ENCODE measurements at regions not wholly inside any gene's neighbourhood (a gene's known extent, or its start where the extent isn't known, plus 50 kb on each side); places are given as distances from the start of the nearest gene placed in this dataset.
"Not testable (repeated sequence)": the region's sequence is repeated elsewhere in the genome, so short reads cannot be mapped to it uniquely, and the experiment has no call there.

- TF ChIP-seq, protein P1, sequence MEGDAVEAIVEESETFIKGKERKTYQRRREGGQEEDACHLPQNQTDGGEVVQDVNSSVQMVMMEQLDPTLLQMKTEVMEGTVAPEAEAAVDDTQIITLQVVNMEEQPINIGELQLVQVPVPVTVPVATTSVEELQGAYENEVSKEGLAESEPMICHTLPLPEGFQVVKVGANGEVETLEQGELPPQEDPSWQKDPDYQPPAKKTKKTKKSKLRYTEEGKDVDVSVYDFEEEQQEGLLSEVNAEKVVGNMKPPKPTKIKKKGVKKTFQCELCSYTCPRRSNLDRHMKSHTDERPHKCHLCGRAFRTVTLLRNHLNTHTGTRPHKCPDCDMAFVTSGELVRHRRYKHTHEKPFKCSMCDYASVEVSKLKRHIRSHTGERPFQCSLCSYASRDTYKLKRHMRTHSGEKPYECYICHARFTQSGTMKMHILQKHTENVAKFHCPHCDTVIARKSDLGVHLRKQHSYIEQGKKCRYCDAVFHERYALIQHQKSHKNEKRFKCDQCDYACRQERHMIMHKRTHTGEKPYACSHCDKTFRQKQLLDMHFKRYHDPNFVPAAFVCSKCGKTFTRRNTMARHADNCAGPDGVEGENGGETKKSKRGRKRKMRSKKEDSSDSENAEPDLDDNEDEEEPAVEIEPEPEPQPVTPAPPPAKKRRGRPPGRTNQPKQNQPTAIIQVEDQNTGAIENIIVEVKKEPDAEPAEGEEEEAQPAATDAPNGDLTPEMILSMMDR (conservative IDR thresholded peaks at IDR 0.05; ENCODE audit: low read depth, low read length): no peak
- peak; percentile 2 for DNase-seq (ENCODE audit: low read depth)
- peak overlapping the region; percentile 45 for H3K4me3 ChIP-seq (ENCODE audit: low read depth, low read length)
Measured at GRCh38 chr4:170497112-170497511, 407.4 kb upstream of the AADAT start.

DNA sequence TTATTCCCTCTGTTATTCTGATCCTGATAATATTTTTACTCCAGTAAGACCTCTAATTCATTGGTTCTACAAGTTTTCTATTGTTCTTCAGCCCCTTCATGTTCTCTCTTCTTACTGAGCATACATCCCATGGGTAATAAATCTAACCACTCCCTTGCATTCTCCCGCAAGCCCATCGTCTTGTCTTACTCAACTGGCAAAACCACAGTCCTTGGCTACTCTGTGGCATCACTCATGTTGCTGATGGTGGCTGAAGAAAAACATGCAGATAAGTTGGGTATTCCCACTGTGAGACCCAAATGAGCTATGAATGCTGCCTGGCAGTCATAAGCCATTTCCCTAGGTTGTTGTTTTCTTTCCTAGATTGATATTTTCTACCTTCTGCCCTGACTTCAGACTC, 402.2 kb upstream of the AADAT start:
- H3K4me3 ChIP-seq (ENCODE audit: low read depth, low read length): no peak overlapping the region
- no peak for DNase-seq (ENCODE audit: low read depth)
- TF ChIP-seq, protein P1 (conservative IDR thresholded peaks at IDR 0.05; ENCODE audit: low read depth, low read length): no peak

DNA sequence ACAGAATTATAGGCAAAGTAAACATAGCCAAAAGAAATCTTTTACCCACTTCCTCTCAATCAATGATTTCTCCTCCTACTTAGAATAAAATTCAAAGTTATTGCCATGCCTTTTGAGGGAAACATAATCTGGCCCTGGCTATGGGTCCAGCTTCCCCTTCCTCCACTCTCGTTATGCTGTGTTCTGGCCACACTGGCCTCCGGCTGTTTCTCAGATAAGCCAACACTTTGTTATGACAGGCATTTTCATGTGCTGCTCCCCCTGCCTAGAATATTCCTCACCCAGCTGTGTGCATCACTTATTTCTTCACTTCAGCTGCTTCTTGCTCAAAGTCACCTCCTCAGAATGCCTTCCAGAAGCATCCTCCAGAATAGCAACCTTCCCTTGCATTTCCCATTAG, 386.6 kb upstream of the AADAT start:
- DNase-seq (ENCODE audit: low read depth): peak; percentile 77
- TF ChIP-seq, protein P1 (conservative IDR thresholded peaks at IDR 0.05; ENCODE audit: low read depth, low read length): no peak

GRCh38 chr4:170465429-170465828, 375.7 kb upstream of the AADAT start:
- TF ChIP-seq, protein P1 (conservative IDR thresholded peaks at IDR 0.05; ENCODE audit: low read depth, low read length): no peak
- H3K4me3 ChIP-seq (ENCODE audit: low read depth, low read length): no peak overlapping the region
- no peak for DNase-seq (ENCODE audit: low read depth)

More for the DNA sequence above, 386.6 kb upstream of the AADAT start:
- H3K4me3 ChIP-seq (ENCODE audit: low read depth, low read length): no peak overlapping the region

DNA sequence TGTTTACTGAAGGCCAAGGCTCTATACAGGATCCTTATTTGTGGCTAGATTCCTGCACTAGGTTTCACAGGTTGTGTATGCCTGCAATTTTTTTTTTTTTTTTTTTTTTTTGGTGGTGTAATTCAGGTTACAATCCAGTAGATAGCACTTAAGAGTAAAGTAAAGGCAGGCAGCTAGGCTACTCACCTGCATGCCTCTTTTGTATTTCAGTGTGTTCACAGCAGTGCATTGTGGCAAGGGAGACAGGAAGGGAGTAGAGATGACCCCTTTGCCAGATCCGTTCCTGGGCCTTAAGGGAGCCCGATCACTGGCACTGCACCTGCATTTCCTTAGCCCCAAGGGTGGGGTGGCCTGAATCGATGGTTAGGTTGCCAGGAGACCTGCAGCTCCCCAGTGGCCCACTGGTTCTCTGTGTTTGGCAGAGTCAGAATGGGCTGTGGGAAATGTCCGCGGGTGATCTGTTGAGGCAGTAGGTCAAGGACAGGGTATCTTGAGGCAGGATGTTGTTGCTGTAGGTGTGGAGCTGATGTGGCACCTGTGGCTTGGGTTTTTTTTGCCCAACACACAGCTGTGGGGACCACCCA, 374.9 kb upstream of the AADAT start:
- no peak for DNase-seq (ENCODE audit: low read depth)
- TF ChIP-seq, protein P1 (conservative IDR thresholded peaks at IDR 0.05; ENCODE audit: low read depth, low read length): no peak
- H3K4me3 ChIP-seq (ENCODE audit: low read depth, low read length): no peak overlapping the region

GRCh38 chr4:170446782-170447181, 357.0 kb upstream of the AADAT start:
- no peak overlapping the region for H3K4me3 ChIP-seq (ENCODE audit: low read depth, low read length)
- no peak for DNase-seq (ENCODE audit: low read depth)
- TF ChIP-seq, protein P1 (conservative IDR thresholded peaks at IDR 0.05; ENCODE audit: low read depth, low read length): no peak

DNA sequence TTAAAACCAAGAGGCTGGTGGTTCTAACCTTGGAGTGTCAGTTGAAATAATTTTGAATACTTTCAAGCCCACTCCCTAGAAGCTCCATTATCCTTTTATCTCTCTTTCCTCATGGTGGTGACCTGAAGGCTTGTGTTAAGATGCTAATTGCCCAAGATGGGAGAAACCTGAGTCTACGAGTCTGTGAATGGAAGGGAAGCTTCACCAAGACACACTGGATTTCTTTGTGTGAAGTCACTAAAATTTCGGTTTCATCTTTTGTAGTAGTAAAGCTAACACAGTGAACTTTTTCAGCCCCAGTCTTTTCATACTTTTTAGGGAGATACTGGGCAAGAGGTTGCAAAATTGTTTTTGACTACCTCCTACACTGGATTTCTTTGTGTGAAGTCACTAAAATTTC, 351.4 kb upstream of the AADAT start:
- H3K4me3 ChIP-seq (ENCODE audit: low read depth, low read length); DNase-seq (ENCODE audit: low read depth): not testable (repeated sequence)
